Caki2 (cell line): ENCODE measurements at regions not wholly inside any gene's neighbourhood (a gene's known extent, or its start where the extent isn't known, plus 50 kb on each side); places are given as distances from the start of the nearest gene placed in this dataset.
"Not testable (repeated sequence)": the region's sequence is repeated elsewhere in the genome, so short reads cannot be mapped to it uniquely, and the experiment has no call there.

Experiments
- DNase-seq: peaks from one replicate; pipeline ENCODE4 v3.0.0-alpha.2; 2015; ENCODE audit warnings: low read depth
- in situ Hi-C: cut with HindIII; loops from 2 replicates; pipeline ENCODE4 v1.10.0; 2016; ENCODE audit warnings: low sequenced_read_pairs, low pct_unique_long_range_greater_than_20kb, mixed read lengths

- DNase-seq, in situ Hi-C loops: not testable (repeated sequence)
Observed at GRCh38 chr15:85262461-85263055, 117.8 kb upstream of the AKAP13 start.

- in situ Hi-C loops, DNase-seq: not testable (repeated sequence)
Observed at GRCh38 chr15:85263842-85264440, 116.5 kb upstream of the AKAP13 start.

GRCh38 chr15:85264614-85265190 is 115.7 kb upstream of the AKAP13 start:
- in situ Hi-C loops, DNase-seq: not testable (repeated sequence)

GRCh38 chr15:85267158-85267857 is 113.1 kb upstream of the AKAP13 start:
- in situ Hi-C loops, DNase-seq: not testable (repeated sequence)

- no peak for DNase-seq
- in situ Hi-C loops: no loop called here
Observed at GRCh38 chr15:85274315-85275050, 105.9 kb upstream of the AKAP13 start.

GRCh38 chr15:85276508-85276907 is 103.9 kb upstream of the AKAP13 start:
- in situ Hi-C loops: no loop called here
- no peak for DNase-seq

- in situ Hi-C loops: no loop called here
- DNase-seq: no peak
Observed at GRCh38 chr15:85276921-85277320, 103.5 kb upstream of the AKAP13 start.

GRCh38 chr15:85277847-85278370 is 102.5 kb upstream of the AKAP13 start:
- in situ Hi-C loops: no loop called here
- no peak for DNase-seq

GRCh38 chr15:85280203-85280602 is 100.2 kb upstream of the AKAP13 start:
- no peak for DNase-seq
- in situ Hi-C loops: no loop called here

- in situ Hi-C loops: no loop called here
- DNase-seq: no peak
Observed at GRCh38 chr15:85281293-85281882, 99.0 kb upstream of the AKAP13 start.

GRCh38 chr15:85282504-85283115 is 97.8 kb upstream of the AKAP13 start:
- DNase-seq: no peak
- in situ Hi-C loops: no loop called here

- in situ Hi-C loops: not testable (repeated sequence)
Observed at GRCh38 chr15:85283815-85284214, 96.6 kb upstream of the AKAP13 start.

GRCh38 chr15:85284497-85284896 is 95.9 kb upstream of the AKAP13 start:
- in situ Hi-C loops: no loop called here
- DNase-seq: no peak

More at GRCh38 chr15:85283815-85284214, 96.6 kb upstream of the AKAP13 start:
- not testable (repeated sequence) for DNase-seq

GRCh38 chr15:85289677-85290365 is 90.6 kb upstream of the AKAP13 start:
- in situ Hi-C loops: no loop called here
- DNase-seq: peak; percentile 6

GRCh38 chr15:85292583-85292982 is 87.8 kb upstream of the AKAP13 start:
- in situ Hi-C loops: not testable (repeated sequence)

GRCh38 chr15:85296615-85297402 is 83.6 kb upstream of the AKAP13 start:
- peak; percentile 64 for DNase-seq
- in situ Hi-C loops: no loop called here

More at GRCh38 chr15:85292583-85292982, 87.8 kb upstream of the AKAP13 start:
- DNase-seq: not testable (repeated sequence)
